ENCODE measurements at regions not wholly inside any gene's neighbourhood (a gene's known extent, or its start where the extent isn't known, plus 50 kb on each side); places are given as distances from the start of the nearest gene placed in this dataset.

DNA sequence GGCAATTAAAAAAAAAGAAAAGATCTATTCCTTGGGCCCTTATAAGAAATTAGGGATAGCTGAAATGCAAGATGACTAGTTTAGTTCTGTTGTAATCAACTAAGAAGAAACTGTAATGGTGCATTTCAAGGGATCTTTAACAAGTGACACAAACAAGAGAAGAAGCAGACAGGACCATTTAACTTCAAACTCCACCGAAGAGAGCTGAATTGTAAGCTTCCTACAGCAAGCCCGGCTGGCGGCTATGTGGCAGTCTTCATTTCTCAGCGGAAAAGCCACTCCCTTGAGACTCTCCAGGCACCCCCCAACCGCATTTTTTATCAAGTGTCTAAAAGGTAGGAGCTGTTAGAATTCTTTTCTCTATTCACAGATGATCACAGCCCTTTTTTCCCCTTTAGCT is 305.2 kb upstream of the ZNF507 start:
- TF ChIP-seq TAF1 (IDR thresholded peaks at IDR 0.05; ENCODE audit: low read depth) (no peak), TEAD4 (IDR thresholded peaks at IDR 0.05) (no peak), NFIC (IDR thresholded peaks at IDR 0.05) (no peak), EGR1 (IDR thresholded peaks at IDR 0.05) (no peak), EP300 (IDR thresholded peaks at IDR 0.05; ENCODE audit: borderline replicate concordance) (no peak), TCF12 (IDR thresholded peaks at IDR 0.05; ENCODE audit: low read depth) (no peak), CEBPB (IDR thresholded peaks at IDR 0.05) (no peak), YY1 (IDR thresholded peaks at IDR 0.05; ENCODE audit: low read depth) (no peak), RAD21 (IDR thresholded peaks at IDR 0.05; ENCODE audit: low read depth) (no peak), CREB1 (IDR thresholded peaks at IDR 0.05; ENCODE audit: low read depth) (no peak)
- TF ChIP-seq, protein P1, sequence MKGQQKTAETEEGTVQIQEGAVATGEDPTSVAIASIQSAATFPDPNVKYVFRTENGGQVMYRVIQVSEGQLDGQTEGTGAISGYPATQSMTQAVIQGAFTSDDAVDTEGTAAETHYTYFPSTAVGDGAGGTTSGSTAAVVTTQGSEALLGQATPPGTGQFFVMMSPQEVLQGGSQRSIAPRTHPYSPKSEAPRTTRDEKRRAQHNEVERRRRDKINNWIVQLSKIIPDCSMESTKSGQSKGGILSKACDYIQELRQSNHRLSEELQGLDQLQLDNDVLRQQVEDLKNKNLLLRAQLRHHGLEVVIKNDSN (IDR thresholded peaks at IDR 0.05), result no peak
- TF ChIP-seq, protein P2, sequence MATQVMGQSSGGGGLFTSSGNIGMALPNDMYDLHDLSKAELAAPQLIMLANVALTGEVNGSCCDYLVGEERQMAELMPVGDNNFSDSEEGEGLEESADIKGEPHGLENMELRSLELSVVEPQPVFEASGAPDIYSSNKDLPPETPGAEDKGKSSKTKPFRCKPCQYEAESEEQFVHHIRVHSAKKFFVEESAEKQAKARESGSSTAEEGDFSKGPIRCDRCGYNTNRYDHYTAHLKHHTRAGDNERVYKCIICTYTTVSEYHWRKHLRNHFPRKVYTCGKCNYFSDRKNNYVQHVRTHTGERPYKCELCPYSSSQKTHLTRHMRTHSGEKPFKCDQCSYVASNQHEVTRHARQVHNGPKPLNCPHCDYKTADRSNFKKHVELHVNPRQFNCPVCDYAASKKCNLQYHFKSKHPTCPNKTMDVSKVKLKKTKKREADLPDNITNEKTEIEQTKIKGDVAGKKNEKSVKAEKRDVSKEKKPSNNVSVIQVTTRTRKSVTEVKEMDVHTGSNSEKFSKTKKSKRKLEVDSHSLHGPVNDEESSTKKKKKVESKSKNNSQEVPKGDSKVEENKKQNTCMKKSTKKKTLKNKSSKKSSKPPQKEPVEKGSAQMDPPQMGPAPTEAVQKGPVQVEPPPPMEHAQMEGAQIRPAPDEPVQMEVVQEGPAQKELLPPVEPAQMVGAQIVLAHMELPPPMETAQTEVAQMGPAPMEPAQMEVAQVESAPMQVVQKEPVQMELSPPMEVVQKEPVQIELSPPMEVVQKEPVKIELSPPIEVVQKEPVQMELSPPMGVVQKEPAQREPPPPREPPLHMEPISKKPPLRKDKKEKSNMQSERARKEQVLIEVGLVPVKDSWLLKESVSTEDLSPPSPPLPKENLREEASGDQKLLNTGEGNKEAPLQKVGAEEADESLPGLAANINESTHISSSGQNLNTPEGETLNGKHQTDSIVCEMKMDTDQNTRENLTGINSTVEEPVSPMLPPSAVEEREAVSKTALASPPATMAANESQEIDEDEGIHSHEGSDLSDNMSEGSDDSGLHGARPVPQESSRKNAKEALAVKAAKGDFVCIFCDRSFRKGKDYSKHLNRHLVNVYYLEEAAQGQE (IDR thresholded peaks at IDR 0.05; ENCODE audit: low read depth), result no peak

Data from Ishikawa (cell line).